Posterior cingulate gyrus (tissue), 11 donors: ENCODE measurements at regions not wholly inside any gene's neighbourhood (a gene's known extent, or its start where the extent isn't known, plus 50 kb on each side); places are given as distances from the start of the nearest gene placed in this dataset.

Experiments used
- DNase-seq, 10 donors: peaks; one replicate each; pipeline versions ENCODE4 v3.0.0 to v3.0.0-alpha.2; 2020 to 2021; ENCODE audit warnings: mixed read lengths in 3 of 10
- intact Hi-C: fragments of 100-400 bp; cut with DNase I; formaldehyde crosslinking; loops from one replicate; pipeline ENCODE4 v1.15.1; 2023

GRCh38 chr18:60146220-60146960, 226.2 kb downstream of the MC4R start:
- intact Hi-C loops: no loop called here
- no peak for DNase-seq

DNA sequence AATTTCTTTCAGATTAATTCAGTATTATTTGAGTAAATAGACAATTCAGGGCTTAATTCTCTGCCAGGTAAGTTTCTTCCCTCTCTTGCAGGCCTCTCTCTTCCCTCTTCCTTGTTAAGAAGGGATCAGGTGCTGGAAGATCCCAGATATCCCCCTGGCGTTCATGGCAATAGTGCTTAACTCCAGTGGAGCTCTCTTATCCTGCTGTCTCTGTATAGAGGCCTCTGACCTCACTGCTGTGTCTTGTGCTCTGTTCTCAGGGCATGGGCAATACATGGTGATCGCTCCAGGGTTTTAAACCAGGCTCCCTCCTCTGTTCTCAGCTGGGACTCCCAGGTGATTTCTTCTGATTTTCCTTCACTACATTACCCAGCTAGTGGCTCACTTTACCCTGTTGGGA, 226.8 kb downstream of the MC4R start:
- DNase-seq: no peak
- intact Hi-C loops: no loop called here

- intact Hi-C loops: no loop called here
- no peak for DNase-seq
These were observed 235.0 kb downstream of the PMAIP1 start for GRCh38 chr18:60134806-60135205.

DNA sequence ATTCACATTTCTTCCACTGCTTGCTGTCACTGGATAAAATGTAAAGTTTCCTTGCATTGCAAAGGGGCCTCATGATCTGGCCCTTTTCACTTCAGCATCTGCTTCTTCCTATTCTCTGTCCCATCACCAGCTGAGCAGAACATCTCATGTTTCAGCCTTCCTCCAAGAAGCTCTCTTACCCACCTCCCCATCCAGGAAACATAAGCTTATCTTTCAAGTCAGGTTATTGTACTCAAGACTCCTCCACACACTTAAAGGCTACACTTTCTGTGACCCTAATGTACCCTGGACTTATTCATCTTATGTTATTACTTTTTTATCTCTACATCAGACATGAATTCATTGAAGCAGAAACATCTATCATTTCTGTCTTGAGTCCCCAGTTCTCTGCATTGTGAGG, 230.5 kb downstream of the PMAIP1 start:
- intact Hi-C loops: no loop called here
- DNase-seq: no peak

GRCh38 chr18:60123031-60123430, 223.2 kb downstream of the PMAIP1 start:
- intact Hi-C loops: no loop called here
- peak in 1 of 10 donors; percentile 13 for DNase-seq

GRCh38 chr18:60122339-60122738, 222.5 kb downstream of the PMAIP1 start:
- intact Hi-C loops: no loop called here
- no peak for DNase-seq

GRCh38 chr18:60120231-60120750, 220.5 kb downstream of the PMAIP1 start:
- intact Hi-C loops: no loop called here
- DNase-seq: no peak

DNA sequence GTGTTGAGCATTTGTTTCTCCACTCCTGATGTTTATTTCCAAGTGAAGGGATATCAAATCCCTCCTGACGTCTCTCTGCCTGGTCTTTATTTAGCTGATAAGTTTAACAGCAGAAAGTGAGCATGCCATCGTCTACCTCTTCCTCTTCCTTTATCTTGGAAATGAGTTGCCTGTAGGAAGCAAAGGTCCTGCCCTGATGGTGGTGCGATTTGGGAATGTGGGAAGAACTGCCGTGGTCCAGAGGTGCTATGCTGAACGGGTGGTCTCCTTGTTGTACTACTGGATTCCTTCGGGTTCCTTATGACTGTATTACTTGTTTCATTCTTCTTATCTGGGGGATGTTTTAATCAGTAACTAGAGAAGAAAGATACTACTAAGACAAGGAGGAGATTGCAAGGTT, 217.5 kb downstream of the PMAIP1 start:
- intact Hi-C loops: no loop called here
- DNase-seq: no peak

- intact Hi-C loops: no loop called here
- no peak for DNase-seq
These were observed 213.6 kb downstream of the PMAIP1 start for GRCh38 chr18:60113396-60113795.

- intact Hi-C loops: no loop called here
- DNase-seq: no peak
These were observed 212.6 kb downstream of the PMAIP1 start for GRCh38 chr18:60112369-60112768.

GRCh38 chr18:60111525-60111924, 211.7 kb downstream of the PMAIP1 start:
- intact Hi-C loops: no loop called here
- no peak for DNase-seq

GRCh38 chr18:60110836-60111235, 211.0 kb downstream of the PMAIP1 start:
- DNase-seq: no peak
- intact Hi-C loops: no loop called here

GRCh38 chr18:60100778-60101177, 201.0 kb downstream of the PMAIP1 start:
- intact Hi-C loops: no loop called here
- DNase-seq: no peak

DNA sequence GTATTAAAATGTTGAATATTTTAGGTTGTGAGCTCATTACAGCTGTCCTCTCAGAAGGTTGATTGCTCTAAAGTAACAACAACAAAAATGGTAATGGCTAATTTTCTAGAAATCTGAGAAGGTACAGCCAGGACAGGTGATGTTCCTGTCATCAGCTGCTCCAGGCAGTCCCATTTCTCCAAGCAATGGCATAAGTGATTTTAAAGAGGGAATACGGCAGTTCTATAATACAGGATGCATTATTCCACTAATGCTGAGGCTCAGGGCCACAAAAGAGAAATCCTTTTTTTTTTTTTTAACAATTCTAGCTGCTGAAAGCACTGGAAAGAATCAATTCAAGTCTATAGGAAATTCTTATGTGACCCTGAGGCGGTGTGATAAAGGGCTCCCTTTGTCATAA, 199.9 kb downstream of the PMAIP1 start:
- intact Hi-C loops: loop anchor here (10.0 kb wide), 1 partner anchor 445 kb away; no protein-coding TSS in a partner anchor
- no peak for DNase-seq

GRCh38 chr18:60096428-60096827, 196.6 kb downstream of the PMAIP1 start:
- intact Hi-C loops: loop anchor here (10.0 kb wide), 1 partner anchor 448 kb away; no protein-coding TSS in a partner anchor
- no peak for DNase-seq

GRCh38 chr18:60092073-60092472, 192.3 kb downstream of the PMAIP1 start:
- no peak for DNase-seq
- intact Hi-C loops: loop anchor here (10.0 kb wide), 1 partner anchor 453 kb away; no protein-coding TSS in a partner anchor

- no peak for DNase-seq
- intact Hi-C loops: loop anchor here (10.0 kb wide), 1 partner anchor 455 kb away; no protein-coding TSS in a partner anchor
These were observed 190.4 kb downstream of the PMAIP1 start for GRCh38 chr18:60090170-60090569.

DNA sequence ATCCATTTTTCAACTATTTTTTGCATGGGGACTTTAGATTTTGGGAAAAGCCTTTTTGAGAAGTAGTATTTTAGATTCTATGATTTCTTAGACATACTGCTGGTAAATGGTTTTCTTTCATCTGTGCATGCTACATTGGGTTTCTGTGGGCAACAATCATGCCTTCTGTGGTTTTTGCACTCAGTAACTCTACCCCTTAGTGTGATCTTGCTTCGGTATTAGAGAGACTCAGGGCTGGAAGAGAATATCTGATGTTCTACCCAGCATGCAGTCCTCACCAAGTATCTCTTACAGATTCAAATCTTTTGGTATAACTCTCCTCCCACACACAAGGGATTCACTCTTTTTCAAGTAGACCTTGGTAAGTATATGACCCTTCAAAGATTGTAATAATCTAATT, 183.0 kb downstream of the PMAIP1 start:
- intact Hi-C loops: no loop called here
- DNase-seq: no peak

DNA sequence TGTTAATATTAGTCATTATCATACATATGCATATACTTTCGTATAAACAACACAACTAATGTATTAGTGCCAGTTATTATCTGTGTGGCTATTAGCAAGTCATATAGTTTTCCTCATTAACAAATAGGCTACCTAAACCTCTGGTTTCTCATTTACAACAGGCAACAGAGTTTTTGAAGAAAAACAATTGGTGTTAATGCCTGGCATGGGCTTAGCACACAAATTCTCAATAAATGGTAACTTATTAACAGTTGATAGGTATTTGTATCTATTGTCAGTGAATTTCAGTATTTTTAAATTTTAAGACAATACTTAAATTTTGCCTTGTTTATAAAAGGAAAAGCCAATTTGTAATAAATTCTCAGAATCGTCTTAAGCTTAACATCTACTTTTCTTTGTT, 182.5 kb downstream of the PMAIP1 start:
- DNase-seq: no peak
- intact Hi-C loops: no loop called here

DNA sequence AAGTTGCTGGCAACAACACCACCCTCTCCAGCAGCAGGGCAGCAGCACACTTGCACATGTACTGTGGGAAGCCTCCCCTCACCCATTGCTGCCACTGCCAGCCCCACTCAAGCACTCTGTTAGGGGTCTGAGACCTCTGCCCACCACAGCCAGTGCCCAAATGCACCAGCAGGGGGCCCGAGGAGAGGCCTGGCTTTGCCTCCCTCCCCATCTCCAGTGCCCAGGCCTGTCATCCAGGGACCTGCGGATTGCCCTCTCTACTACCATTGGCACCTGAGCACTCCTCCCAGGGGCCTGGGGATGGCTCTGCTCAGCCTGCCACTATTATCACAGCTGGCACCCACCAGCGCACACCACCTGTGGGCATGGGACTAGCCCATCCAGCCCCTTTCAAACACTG, 175.7 kb downstream of the PMAIP1 start:
- intact Hi-C loops: no loop called here
- peak in 2 of 10 donors; percentile 69 to 75 for DNase-seq

GRCh38 chr18:60070631-60071030, 170.8 kb downstream of the PMAIP1 start:
- DNase-seq: no peak
- intact Hi-C loops: no loop called here

DNA sequence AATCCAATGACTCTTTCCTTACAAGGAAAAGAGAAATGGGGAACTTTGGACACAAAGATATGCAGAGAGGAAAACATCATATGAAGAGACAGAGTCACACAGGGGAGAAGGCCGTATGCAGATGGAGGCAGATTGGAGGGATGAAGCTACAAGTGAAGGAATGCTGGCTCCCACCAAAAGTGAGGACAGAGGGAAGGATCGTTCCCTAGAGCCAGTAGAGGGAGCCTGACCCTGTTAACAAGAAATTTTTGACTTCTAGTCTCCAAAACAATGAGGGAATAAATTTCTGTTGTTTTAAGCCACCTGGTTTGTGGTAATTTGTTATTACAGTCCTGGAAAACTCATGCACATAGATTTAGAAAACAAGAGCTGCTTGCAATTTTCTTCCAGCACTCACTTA, 169.3 kb downstream of the PMAIP1 start:
- no peak for DNase-seq
- intact Hi-C loops: no loop called here
